Glutamatergic neuron (in vitro differentiated cells): ENCODE measurements at regions not wholly inside any gene's neighbourhood (a gene's known extent, or its start where the extent isn't known, plus 50 kb on each side); places are given as distances from the start of the nearest gene placed in this dataset.

ENCODE experiments used
- DNase-seq: peaks from one replicate; pipeline ENCODE4 v3.0.0; 2022
- H3K27ac Mint-ChIP-seq: one replicate; pipeline ENCODE4 v1.8.0; 2020; ENCODE audit warnings: mild to moderate bottlenecking, mixed read lengths, inconsistent platforms; ENCODE audit not compliant: unreplicated experiment
- H3K27me3 Mint-ChIP-seq: one replicate; pipeline ENCODE4 v1.8.0; 2020; ENCODE audit warnings: mild to moderate bottlenecking, moderate library complexity, mixed read lengths, inconsistent platforms; ENCODE audit not compliant: unreplicated experiment
- H3K36me3 Mint-ChIP-seq: one replicate; pipeline ENCODE4 v1.8.0; 2020; ENCODE audit warnings: mild to moderate bottlenecking, mixed read lengths, inconsistent platforms; ENCODE audit not compliant: unreplicated experiment
- H3K4me1 Mint-ChIP-seq: one replicate; pipeline ENCODE4 v1.8.0; 2020; ENCODE audit warnings: mild to moderate bottlenecking, low read depth, mixed read lengths, inconsistent platforms; ENCODE audit not compliant: unreplicated experiment
- H3K4me3 Mint-ChIP-seq: one replicate; pipeline ENCODE4 v1.8.0; 2020; ENCODE audit warnings: mild to moderate bottlenecking, mixed read lengths, inconsistent platforms; ENCODE audit not compliant: unreplicated experiment
- H3K9me3 Mint-ChIP-seq: one replicate; pipeline ENCODE4 v1.8.0; 2020; ENCODE audit warnings: mild to moderate bottlenecking, moderate library complexity, mixed read lengths, inconsistent platforms; ENCODE audit not compliant: unreplicated experiment
- CTCF ChIP-seq: fragments of 200-600 bp; sonication (generic); IDR thresholded peaks from one replicate; pipeline ENCODE4 v1.5.0; 2021; ENCODE audit not compliant: partially characterized antibody, unreplicated experiment

- no peaks in the 10 kb centered on the region for H3K27me3 Mint-ChIP-seq
- no peak overlapping the region for H3K4me3 Mint-ChIP-seq
- TF ChIP-seq CTCF: no peak
- no peak overlapping the region for H3K27ac Mint-ChIP-seq
- H3K4me1 Mint-ChIP-seq: no peaks in the 10 kb centered on the region
- DNase-seq: no peak
- peaks cover 3% of the 10 kb centered on the region for H3K9me3 Mint-ChIP-seq
- H3K36me3 Mint-ChIP-seq: peaks cover 26% of the 10 kb centered on the region
These were observed 134.8 kb upstream of the PAQR3 start for GRCh38 chr4:79074040-79074439.

- no peak overlapping the region for H3K4me3 Mint-ChIP-seq
- peaks cover 3% of the 10 kb centered on the region for H3K9me3 Mint-ChIP-seq
- peaks cover 26% of the 10 kb centered on the region for H3K36me3 Mint-ChIP-seq
- no peaks in the 10 kb centered on the region for H3K27me3 Mint-ChIP-seq
- no peak for DNase-seq
- no peaks in the 10 kb centered on the region for H3K4me1 Mint-ChIP-seq
- H3K27ac Mint-ChIP-seq: no peak overlapping the region
- no peak for TF ChIP-seq CTCF
These were observed 134.2 kb upstream of the PAQR3 start for GRCh38 chr4:79073471-79073870.

GRCh38 chr4:79065262-79065661 lies 126.0 kb upstream of the PAQR3 start:
- no peaks in the 10 kb centered on the region for H3K36me3 Mint-ChIP-seq
- H3K4me1 Mint-ChIP-seq: peaks cover 16% of the 10 kb centered on the region
- no peak for DNase-seq
- peaks cover 1% of the 10 kb centered on the region for H3K9me3 Mint-ChIP-seq
- peaks cover 1% of the 10 kb centered on the region for H3K27me3 Mint-ChIP-seq
- peak overlapping the region; percentile 14 for H3K4me3 Mint-ChIP-seq
- H3K27ac Mint-ChIP-seq: peak overlapping the region; percentile 19
- TF ChIP-seq CTCF: no peak

- Mint-ChIP-seq H3K4me1 (peaks cover 18% of the 10 kb centered on the region), H3K4me3 (no peak overlapping the region), H3K27me3 (peaks cover 1% of the 10 kb centered on the region), H3K9me3 (peaks cover 1% of the 10 kb centered on the region), H3K36me3 (no peaks in the 10 kb centered on the region), H3K27ac (no peak overlapping the region)
- no peak for TF ChIP-seq CTCF
- DNase-seq: no peak
These were observed 125.6 kb upstream of the PAQR3 start for GRCh38 chr4:79064806-79065205.

- DNase-seq: no peak
- Mint-ChIP-seq H3K36me3 (no peaks in the 10 kb centered on the region), H3K27me3 (no peaks in the 10 kb centered on the region), H3K4me1 (peaks cover 16% of the 10 kb centered on the region), H3K27ac (no peak overlapping the region), H3K4me3 (no peak overlapping the region), H3K9me3 (peaks cover 1% of the 10 kb centered on the region)
- no peak for TF ChIP-seq CTCF
These were observed 120.6 kb upstream of the PAQR3 start for GRCh38 chr4:79059631-79060399.
